ENCODE measurements at regions not wholly inside any gene's neighbourhood (a gene's known extent, or its start where the extent isn't known, plus 50 kb on each side); places are given as distances from the start of the nearest gene placed in this dataset.
"Not testable (repeated sequence)": the region's sequence is repeated elsewhere in the genome, so short reads cannot be mapped to it uniquely, and the experiment has no call there.

DNA sequence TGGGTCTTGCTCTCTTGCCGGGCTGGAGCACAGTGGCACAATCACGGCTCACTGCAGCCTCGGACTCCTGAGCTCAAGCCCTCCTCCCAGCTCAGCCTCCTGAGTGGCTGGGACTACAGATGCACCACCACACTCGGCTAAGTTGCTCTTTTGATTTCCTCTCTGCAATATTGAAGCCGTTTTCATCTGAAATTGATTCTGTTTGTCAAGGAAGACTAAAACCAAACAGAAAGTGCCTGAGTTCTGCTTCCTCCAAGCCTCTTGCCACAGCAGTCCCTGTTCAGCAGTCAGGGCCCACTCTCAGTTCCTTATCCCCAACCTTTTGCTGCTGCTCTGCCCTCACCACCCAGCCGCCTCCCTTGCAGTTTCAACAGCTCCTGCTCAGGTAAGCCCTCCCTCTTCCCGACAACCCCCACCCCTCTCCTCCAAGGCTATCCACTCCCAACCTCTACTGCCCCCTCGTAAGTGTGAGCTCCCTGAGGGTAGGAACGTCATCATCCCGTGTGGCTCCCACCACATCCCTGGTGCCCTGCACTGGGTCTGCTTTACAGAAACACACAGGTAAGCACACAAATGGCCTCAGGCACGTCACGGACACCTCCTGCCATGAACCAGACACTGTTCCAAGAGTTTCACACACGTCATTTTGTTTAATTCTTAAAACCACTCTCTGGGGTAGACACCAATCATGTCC is 70.7 kb upstream of the TAB2 start:
- DNase-seq: no peak

DNA sequence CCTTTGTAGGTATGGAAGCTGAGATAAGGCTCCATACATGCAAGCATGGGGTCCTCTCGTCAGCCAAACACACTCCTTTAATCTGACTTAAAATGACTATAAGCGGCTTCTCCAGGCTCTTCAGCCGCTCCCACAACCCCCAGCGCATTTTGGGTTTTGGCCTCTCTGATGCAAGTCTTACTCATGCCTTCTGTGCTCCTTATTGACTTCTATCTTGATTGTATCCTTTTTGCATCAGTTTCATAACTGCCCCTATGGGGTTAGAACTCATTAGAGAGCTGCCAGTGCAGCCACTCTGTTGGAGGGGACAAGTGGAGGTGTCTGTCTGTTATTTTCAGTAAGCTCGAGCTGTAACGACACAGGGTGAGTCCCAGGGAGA is 70.1 kb upstream of the TAB2 start:
- no peak for DNase-seq

DNA sequence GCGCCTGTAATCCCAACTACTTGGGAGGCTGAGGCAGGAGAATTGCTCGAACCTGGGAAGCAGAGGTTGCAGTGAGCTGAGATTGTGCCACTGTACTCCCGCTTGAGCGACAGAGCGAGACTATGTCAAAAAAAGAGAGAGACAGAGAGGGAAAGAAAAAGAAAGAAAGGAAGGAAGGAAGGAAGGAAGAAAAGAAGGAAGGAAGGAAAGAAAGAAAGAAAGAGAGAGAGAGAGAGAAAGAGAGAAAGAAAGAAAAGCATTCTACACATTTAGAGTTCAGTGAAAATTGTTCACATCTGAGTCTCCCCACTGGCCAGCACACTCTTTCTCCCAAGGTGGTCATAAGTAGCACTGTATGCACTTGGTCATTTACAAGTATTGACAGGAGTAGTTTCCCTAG is 69.2 kb upstream of the TAB2 start:
- not testable (repeated sequence) for DNase-seq

DNA sequence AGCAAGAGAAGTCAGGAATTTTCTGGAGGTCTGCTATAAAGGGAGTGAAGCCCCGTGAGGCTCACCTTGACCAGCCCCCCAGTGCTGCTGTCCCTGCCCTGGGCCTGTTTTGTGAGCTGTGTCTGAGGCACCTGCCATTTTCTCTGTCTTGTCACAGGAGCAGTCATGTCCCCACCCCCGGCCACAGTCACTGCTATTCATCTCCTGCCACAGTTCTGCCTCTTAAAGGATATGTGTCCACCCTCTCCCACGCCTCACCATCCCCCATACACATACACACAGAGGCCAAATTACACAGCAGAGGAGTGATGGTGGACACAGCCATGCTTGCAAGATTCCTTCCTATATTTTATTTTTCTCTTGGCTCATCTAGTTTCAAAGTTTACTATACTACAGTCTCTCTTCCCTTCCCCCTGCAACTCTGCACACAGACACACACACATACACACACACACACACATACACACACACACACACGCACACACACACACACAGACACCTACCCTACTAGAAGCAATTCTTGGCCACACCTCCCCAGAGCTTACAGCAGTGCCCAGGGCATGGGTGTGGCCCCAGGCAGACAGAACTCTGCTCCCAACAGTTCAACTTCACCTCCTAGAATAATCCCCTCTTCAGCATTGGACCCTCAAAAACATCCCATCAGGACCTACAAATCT is 68.7 kb upstream of the TAB2 start:
- no peak for DNase-seq

DNA sequence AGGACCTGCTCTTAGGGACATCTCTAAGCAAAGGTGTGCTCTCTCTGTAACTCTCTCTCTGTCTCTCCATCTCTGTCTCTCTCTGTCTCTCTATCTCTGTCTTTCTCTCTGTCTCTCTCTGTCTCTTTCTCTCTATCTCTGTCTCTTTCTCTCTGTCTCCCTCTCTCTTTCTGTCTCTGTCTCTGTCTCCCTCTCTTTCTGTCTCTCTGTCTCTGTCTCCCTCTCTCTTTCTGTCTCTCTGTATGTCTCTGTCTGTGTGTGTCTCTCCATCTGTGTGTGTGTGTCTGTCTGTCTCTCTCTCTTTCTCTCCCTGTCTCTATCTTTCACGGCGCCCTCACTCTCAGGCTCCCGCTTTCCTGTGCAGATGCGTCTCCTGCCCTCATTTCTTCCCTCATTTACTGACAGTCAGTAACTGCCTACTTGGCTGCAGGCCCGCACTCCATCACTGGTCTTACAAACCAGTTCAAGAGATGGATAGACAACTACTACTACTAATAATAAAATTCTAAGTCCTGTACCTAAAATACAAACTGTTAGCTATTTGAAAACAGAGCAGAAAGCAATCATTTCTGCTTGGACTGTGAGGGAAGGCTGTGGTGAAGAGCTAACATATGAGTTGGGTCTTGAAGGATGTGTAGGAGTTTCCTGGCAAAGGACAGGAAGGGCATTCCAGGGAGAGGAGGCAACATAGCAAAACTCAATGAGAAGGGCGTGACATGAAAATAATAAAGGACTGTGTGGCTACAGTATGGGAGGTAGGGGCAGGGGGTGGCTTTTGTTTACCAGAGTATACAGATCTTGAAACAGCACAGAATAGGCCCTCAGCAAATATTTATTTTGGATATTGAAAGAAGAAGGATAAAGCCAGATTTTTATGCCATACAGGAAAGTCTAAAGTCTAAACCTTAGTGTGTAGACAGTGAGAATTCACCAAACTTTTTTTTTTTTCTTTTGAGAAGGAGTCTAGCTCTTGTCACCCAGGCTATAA is 67.8 kb upstream of the TAB2 start:
- DNase-seq: no peak

DNA sequence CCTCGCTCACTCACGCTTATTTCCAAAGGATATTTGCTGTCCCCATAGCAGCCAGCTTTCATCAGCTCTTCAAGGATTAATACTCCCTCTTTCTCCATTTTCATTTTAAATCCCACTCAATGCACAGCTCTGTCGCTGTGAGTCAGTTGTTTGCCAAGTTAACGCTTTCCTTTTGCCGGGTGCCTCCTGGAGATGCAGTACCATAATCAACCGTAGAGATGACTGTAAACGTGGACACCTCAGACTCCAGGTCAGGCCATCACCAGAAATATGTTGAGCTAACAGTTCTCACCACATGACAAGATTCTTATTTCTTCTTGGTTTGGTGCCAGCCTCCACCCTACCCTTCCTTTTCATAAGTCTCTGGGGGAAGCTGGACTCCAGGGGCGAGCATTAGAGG is 66.6 kb upstream of the TAB2 start:
- no peak for DNase-seq

DNA sequence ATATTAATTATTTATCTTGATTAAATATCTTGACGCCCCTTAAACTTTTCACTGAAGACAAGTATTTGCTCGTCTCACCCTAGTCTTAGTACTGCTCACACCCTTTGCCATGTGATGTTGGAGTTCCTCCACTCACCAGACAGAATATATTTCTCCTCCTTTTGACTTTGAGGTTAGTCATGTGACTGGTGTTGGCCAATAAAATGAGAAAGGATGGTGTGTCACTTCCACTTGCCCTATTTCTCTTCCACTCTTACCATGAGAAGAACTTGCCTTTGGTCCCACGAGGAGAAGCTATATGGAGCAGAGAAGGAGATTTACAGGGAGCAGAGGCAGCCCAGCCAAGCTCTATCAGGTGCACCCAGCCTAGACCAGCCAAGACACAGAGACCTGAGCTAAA is 64.9 kb upstream of the TAB2 start:
- no peak for DNase-seq

DNA sequence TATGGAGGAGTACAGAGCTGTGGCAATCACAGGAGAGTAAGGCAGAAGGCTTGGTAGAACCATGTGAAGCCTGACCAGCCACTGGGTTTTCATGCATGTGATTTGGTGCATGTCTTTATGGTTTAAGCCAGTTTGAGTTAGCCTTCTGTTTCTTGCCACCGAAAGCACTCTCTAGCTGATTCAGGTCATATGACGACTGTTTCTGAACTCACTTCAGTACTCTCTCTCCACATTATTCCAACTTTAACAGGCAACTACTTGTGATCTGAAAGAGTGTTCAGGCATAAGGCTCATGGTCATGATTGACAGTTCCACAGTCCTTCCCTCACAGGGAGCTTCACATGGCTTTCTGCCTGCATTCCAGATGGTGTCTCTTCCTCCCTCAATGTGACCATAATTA is 63.3 kb upstream of the TAB2 start:
- no peak for DNase-seq

DNA sequence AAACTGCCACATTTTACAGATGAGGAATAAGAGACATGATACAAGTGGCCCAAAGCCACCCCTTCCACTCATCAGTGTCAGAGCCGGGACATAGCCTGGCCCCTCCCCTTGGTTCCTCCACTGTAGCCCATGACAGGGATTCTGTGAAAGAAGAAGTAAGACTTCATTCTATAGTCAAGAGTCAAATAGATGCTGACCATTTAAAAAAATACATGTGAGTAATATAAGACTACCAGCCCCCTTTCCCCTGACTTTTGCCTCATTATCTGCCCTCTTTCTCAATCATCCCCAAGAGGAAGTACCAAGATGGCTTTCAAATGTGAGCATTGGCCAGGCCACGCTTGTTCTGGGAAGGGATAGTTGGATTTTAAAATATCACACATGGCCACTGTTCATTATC is 57.8 kb upstream of the TAB2 start:
- no peak for DNase-seq

DNA sequence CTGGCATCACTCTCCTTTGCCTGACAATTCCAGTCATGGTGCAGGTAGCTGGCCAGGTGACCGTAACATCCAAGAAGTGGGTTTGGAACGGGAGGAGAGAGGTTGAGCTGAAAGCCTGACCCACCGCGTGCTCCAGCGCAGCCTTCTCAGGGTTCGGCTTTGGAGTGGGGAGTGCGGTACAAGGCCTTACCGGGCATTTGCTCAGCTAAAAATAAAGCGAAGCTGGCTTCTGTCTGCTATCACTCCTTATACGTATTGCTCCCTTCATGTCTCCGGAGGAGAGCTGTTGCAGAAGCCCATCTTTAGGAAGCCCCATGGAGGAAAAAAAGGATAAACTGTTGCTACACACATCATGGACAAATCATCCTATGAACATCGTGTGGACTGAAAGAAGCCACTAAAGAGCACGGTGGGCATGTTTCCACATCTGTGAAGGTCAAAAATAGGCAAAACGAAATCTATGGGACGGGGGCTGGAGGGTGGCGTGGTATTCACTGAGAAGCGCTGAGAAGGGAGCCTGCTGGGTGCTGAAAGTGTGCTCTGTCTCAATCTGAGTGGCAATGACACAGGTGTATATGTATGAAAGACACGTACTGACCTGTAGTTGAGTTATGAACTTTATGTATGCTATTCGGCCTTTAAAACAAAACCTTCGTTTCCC is 57.2 kb upstream of the TAB2 start:
- no peak for DNase-seq

DNA sequence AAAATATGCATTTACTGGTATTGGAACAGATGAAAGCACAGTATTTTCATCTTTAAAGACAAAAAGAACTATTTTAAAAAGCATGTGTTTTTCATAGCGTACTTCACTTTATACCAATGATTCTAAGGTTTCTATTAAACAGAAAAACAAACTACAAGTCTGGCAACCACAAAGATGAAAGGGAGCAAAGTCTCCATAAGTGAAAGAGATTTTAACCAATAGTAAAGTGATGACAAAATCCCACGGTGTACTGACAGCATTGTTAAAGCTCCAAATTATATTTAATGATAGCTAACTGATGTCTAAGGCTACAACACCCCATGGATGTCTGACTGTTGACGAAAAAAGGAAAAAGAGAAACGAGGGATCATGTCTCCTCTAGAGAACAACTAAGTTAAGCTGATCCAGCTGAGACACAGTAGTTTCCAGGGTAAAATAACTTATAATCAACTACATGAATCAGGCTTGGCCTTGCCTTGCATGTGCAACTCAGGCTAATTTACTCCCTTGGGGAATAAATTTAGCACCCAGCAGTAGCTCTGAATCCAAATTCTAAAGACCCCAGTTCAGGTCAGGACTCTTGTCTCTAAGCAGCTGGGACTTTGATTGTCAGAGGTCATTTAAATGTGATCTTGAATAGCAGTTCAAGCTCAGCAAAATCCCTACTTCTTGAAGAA is 56.0 kb upstream of the TAB2 start:
- no peak for DNase-seq

DNA sequence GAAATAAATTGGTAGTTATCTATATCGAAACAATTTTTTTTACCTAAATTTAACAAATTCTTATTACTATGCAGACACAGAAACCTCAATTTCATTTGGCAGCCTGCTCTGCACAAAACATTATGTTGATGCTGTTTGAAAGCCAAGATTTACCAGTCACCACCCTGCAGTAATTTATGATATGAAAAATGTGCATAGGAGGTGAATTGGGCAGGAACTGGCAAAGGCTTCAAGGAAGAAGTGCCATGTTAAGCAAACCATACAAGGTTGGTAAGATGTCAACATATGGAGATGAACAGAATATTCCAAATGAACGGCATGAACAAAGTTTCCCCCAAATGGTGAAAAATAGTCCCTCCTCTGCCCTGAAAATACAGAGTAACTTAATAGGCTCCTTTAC is 54.2 kb upstream of the TAB2 start:
- DNase-seq: no peak

DNA sequence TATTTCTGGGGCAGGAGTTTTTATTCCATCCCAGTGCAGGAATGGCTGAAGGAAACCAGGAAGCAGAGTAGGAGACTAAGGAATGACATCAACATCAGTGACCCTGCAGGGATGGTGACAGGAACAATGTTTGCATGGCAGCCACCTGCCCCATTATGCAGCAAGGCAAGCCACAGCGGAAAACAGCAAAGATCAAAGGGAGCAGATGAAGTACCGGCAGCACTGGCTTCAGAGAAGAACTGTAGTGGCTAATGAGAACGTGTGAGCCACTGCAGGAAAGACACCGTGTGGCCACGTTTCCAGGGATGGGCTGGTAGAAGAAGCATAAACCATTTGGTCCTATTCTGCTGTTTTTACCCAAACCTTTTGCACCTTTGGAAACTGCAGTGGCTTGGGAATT is 52.9 kb upstream of the TAB2 start:
- DNase-seq: peak; percentile 42

DNA sequence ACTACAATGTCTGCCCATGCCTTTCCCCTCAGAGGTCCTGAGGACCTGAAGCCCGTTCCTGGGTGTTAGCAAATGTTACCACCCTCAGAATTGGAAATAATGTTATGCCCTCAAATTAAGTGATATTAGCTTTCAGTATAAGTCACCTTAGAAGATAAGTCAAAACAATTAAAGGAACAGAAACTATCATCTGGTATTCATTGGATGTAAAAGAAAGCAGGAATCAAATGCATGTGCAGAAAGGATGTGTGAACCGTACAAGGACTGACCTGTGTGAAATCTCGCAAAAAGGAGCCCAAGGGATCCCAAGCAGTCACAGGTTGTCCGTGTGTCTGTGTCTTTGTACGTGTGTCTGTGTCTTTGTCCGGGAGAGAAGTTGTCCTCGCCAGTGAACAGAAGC is 51.6 kb upstream of the TAB2 start:
- no peak for DNase-seq

DNA sequence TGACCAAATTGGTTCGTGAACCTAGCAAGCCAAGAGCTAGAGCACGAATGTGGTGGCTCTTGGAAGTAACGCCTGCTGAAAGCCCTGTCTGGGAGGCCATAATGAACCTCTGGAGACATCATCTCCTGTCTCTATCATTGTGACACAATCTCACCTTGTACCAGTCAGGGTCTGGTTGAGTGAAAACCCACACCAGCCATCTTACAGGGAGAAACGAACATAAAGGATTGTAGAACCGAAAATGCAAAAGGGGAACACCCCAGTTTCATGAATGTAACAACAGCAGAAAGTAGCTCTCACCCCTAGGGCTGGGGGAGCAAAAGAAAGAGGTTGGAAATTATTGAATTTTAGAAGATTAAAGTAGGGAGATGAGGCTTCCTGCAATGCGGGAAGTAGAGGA is 50.9 kb upstream of the TAB2 start:
- DNase-seq: no peak

DNA sequence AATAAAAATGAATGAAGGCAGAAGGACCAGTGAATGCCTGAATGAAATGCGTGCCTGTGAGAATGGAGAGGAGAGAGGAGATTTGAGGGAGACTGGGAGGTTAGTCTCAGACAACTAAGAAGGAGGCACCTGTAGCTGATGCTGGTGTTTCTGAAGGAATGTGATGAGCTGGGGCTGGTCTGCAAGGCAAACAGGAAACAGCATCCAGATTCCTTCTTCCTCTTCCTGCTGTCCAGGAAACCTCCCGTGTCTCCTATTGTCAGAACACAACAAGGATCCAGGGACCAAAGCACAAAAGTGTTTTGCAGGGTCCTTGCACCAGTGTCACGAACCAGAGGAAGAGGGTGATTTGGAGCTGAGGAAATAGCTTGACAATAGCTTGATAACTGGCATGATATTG is 50.4 kb upstream of the TAB2 start:
- DNase-seq: no peak

DNA sequence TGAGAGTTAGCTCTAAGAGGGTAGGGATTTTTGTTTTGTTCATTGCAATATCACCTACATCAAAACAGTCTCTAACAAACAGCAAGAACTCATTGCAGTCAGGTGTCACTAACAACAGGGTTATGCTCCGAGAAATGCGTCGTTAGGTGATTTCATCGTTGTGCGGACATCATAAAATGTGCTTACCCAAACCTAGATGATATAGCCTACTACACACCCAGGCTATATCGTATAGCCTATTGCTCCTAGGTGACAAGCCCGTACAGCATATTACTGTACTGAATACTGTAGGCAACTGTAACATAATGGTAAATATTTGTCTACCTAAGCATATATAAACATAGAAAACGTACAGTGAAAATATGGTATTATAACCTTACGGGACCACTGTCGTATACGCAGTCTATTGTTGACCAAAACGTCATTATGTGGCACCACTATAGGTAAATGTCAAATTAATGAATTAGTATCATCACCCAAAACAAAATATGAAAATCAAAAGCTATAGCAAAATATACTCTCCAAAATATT is 49.9 kb upstream of the TAB2 start:
- no peak for DNase-seq
